ENCODE measurements at regions not wholly inside any gene's neighbourhood (a gene's known extent, or its start where the extent isn't known, plus 50 kb on each side); places are given as distances from the start of the nearest gene placed in this dataset.

GRCh38 chr3:44033123-44033522 lies 208.6 kb upstream of the TOPAZ1 start:
- H3K4me3 ChIP-seq (replicated peaks; ENCODE audit: low read depth, low read length): no peak overlapping the region
- no peak for TF ChIP-seq CTCF (IDR thresholded peaks at IDR 0.05; ENCODE audit: low read length, missing control alignments)
- DNase-seq (ENCODE audit: low read depth): no peak

DNA sequence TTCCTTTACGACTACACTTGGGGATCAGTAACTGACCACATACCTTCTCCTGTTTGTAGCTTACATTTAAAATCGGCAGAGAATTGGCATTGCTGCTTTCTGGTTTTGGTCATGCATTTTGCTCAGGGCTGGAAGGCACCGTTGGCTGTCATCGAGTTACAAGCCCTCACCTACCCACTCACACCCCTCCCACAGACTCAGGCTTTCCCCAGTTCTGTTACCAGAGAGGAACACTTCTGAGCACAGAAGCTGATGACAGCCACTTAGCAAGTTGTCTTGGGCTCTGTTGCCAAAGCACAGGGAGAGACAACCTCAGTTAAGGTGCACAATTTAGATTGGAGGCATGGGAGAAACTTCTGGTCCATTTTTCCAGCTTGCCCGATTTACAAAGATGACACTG lies 204.8 kb upstream of the TOPAZ1 start:
- no peak overlapping the region for H3K4me3 ChIP-seq (replicated peaks; ENCODE audit: low read depth, low read length)
- no peak for TF ChIP-seq CTCF (IDR thresholded peaks at IDR 0.05; ENCODE audit: low read length, missing control alignments)
- DNase-seq (ENCODE audit: low read depth): no peak

DNA sequence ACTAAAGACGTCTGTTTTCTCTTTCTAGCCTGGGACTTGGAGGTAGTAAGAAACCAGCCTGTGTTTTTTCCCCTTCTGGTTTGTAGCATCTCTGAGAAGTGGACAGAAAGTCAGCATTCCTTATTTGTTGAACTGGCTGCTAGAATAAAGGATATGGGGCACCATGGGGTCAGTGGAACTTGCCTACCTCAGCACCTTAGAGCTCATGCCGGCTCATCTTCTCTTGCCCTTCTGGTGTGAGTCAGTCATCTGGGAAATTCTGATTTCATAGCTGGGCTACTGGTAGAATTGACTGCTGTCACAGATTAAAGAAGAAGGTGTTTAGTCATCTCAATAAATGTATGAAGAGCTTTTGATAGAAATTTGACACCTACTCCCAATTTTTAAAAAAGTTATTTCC lies 202.7 kb upstream of the TOPAZ1 start:
- DNase-seq (ENCODE audit: low read depth): no peak
- TF ChIP-seq CTCF (IDR thresholded peaks at IDR 0.05; ENCODE audit: low read length, missing control alignments): no peak
- no peak overlapping the region for H3K4me3 ChIP-seq (replicated peaks; ENCODE audit: low read depth, low read length)

GRCh38 chr3:44041726-44042125 lies 200.0 kb upstream of the TOPAZ1 start:
- DNase-seq (ENCODE audit: low read depth): no peak
- no peak overlapping the region for H3K4me3 ChIP-seq (replicated peaks; ENCODE audit: low read depth, low read length)
- no peak for TF ChIP-seq CTCF (IDR thresholded peaks at IDR 0.05; ENCODE audit: low read length, missing control alignments)

- no peak overlapping the region for H3K4me3 ChIP-seq (replicated peaks; ENCODE audit: low read depth, low read length)
- TF ChIP-seq CTCF (IDR thresholded peaks at IDR 0.05; ENCODE audit: low read length, missing control alignments): no peak
- DNase-seq (ENCODE audit: low read depth): no peak
Observed at GRCh38 chr3:44042772-44043171, 198.9 kb upstream of the TOPAZ1 start.

GRCh38 chr3:44045476-44046275 lies 196.0 kb upstream of the TOPAZ1 start:
- H3K4me3 ChIP-seq (replicated peaks; ENCODE audit: low read depth, low read length): no peak overlapping the region
- no peak for TF ChIP-seq CTCF (IDR thresholded peaks at IDR 0.05; ENCODE audit: low read length, missing control alignments)
- no peak for DNase-seq (ENCODE audit: low read depth)

DNA sequence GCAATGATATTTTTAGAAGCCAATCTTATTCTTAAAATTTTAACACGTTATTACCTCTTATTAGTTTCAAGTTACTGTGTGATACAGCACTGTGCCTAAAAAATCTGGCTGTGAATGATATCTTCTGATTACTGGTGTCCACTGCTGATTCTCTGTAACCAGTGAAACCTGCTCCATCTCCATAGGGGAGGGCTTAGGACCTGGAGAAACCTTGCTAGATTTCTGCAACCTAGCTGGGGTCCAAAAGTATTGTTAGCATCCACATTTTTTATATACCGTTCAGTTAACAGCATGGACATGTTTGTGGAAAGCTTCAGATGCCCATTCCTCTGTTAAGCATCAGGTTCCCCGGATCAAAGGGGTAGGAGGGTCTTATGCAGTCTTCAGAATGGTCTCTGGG lies 193.9 kb upstream of the TOPAZ1 start:
- no peak for DNase-seq (ENCODE audit: low read depth)
- no peak for TF ChIP-seq CTCF (IDR thresholded peaks at IDR 0.05; ENCODE audit: low read length, missing control alignments)
- no peak overlapping the region for H3K4me3 ChIP-seq (replicated peaks; ENCODE audit: low read depth, low read length)

All from fibroblast of pulmonary artery (primary cell).